Ishikawa (cell line): ENCODE measurements at regions not wholly inside any gene's neighbourhood (a gene's known extent, or its start where the extent isn't known, plus 50 kb on each side); places are given as distances from the start of the nearest gene placed in this dataset.

Experiments used
- CREB1 ChIP-seq: IDR thresholded peaks from 2 replicates; pipeline ENCODE4 v1.6.1; 2012; ENCODE audit warnings: low read depth
- EP300 ChIP-seq: IDR thresholded peaks from 2 replicates; pipeline ENCODE4 v1.6.1; 2012; ENCODE audit warnings: borderline replicate concordance
- MAX ChIP-seq: IDR thresholded peaks from 2 replicates; pipeline ENCODE4 v1.6.1; 2012
- RAD21 ChIP-seq: IDR thresholded peaks from 2 replicates; pipeline ENCODE4 v1.6.1; 2012; ENCODE audit warnings: low read depth
- REST ChIP-seq: IDR thresholded peaks from 2 replicates; pipeline ENCODE4 v1.6.1; 2012; ENCODE audit warnings: low read depth, mild to moderate bottlenecking
- TAF1 ChIP-seq: IDR thresholded peaks from 2 replicates; pipeline ENCODE4 v1.6.1; 2012; ENCODE audit warnings: low read depth, mild to moderate bottlenecking
- TCF12 ChIP-seq: IDR thresholded peaks from 2 replicates; pipeline ENCODE4 v1.6.1; 2012; ENCODE audit warnings: low read depth
- TEAD4 ChIP-seq: IDR thresholded peaks from 2 replicates; pipeline ENCODE4 v1.6.1; 2012
- USF1 ChIP-seq: IDR thresholded peaks from 2 replicates; pipeline ENCODE4 v1.6.1; 2012
- ZBTB7A ChIP-seq: IDR thresholded peaks from 2 replicates; pipeline ENCODE4 v1.6.1; 2012; ENCODE audit warnings: low read depth

- TF ChIP-seq EP300 (no peak), RAD21 (no peak), TCF12 (no peak), TAF1 (no peak), ZBTB7A (no peak), REST (no peak), CREB1 (no peak), USF1 (no peak), MAX (no peak), TEAD4 (no peak)
These were observed 263.8 kb upstream of the TLE4 start for GRCh38 chr9:79308012-79308411.
